ENCODE measurements at regions not wholly inside any gene's neighbourhood (a gene's known extent, or its start where the extent isn't known, plus 50 kb on each side); places are given as distances from the start of the nearest gene placed in this dataset.

- DNase-seq (ENCODE audit: low read depth): no peak
These were observed 249.9 kb upstream of the TLE3 start for GRCh38 chr15:70347321-70348225.

GRCh38 chr15:70345251-70346019 is 247.7 kb upstream of the TLE3 start:
- DNase-seq (ENCODE audit: low read depth): no peak

- no peak for DNase-seq (ENCODE audit: low read depth)
These were observed 246.9 kb upstream of the TLE3 start for GRCh38 chr15:70344666-70345065.

GRCh38 chr15:70343961-70344621 is 246.4 kb upstream of the TLE3 start:
- no peak for DNase-seq (ENCODE audit: low read depth)

- DNase-seq (ENCODE audit: low read depth): no peak
These were observed 245.1 kb upstream of the TLE3 start for GRCh38 chr15:70342554-70343548.

GRCh38 chr15:70342141-70342540 is 244.4 kb upstream of the TLE3 start:
- DNase-seq (ENCODE audit: low read depth): no peak

- DNase-seq (ENCODE audit: low read depth): no peak
These were observed 243.8 kb upstream of the TLE3 start for GRCh38 chr15:70341566-70341965.

- DNase-seq (ENCODE audit: low read depth): no peak
These were observed 242.8 kb upstream of the TLE3 start for GRCh38 chr15:70340494-70340870.

- no peak for DNase-seq (ENCODE audit: low read depth)
These were observed 242.1 kb upstream of the TLE3 start for GRCh38 chr15:70339571-70340493.

GRCh38 chr15:70337277-70338186 is 239.8 kb upstream of the TLE3 start:
- DNase-seq (ENCODE audit: low read depth): no peak

- no peak for DNase-seq (ENCODE audit: low read depth)
These were observed 238.8 kb upstream of the TLE3 start for GRCh38 chr15:70336425-70337009.

- DNase-seq (ENCODE audit: low read depth): no peak
These were observed 236.6 kb upstream of the TLE3 start for GRCh38 chr15:70334286-70334685.

GRCh38 chr15:70329179-70329578 is 231.5 kb upstream of the TLE3 start:
- no peak for DNase-seq (ENCODE audit: low read depth)

GRCh38 chr15:70328679-70329115 is 231.0 kb upstream of the TLE3 start:
- DNase-seq (ENCODE audit: low read depth): no peak

GRCh38 chr15:70327856-70328678 is 230.3 kb upstream of the TLE3 start:
- DNase-seq (ENCODE audit: low read depth): no peak

- no peak for DNase-seq (ENCODE audit: low read depth)
These were observed 229.7 kb upstream of the TLE3 start for GRCh38 chr15:70327328-70327855.
